ENCODE measurements at regions not wholly inside any gene's neighbourhood (a gene's known extent, or its start where the extent isn't known, plus 50 kb on each side); places are given as distances from the start of the nearest gene placed in this dataset.

DNA sequence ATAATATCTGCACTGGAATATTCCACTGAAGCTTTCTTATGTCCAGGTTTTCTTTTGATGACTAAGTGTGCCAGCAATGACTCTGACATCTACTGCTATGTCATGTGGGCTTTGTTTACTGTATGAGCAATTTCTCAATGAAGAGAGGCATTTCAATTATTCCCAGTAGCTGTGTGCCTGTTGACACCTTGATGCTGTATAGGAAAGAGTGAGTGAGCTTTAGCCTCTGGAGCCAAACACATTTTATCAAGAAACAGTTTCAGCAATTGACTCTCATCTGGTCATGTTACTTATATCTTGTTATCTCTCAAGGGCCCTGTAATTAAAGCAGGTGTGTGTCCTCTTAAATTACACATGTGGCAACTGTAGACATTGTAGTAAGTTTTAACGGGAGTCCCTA lies 493.2 kb upstream of the FANCL start:
- DNase-seq (ENCODE audit: extremely low spot score), result no peak
- TF ChIP-seq ZNF384 (IDR thresholded peaks at IDR 0.05) (no peak), LEF1 (IDR thresholded peaks at IDR 0.05; ENCODE audit: borderline replicate concordance) (no peak), SP1 (IDR thresholded peaks at IDR 0.05) (no peak), CTBP1 (IDR thresholded peaks at IDR 0.05; ENCODE audit: borderline replicate concordance) (no peak), FOXK2 (IDR thresholded peaks at IDR 0.05) (no peak), SUZ12 (IDR thresholded peaks at IDR 0.05) (no peak), BHLHE40 (IDR thresholded peaks at IDR 0.05; ENCODE audit: borderline replicate concordance) (no peak), HDGF (IDR thresholded peaks at IDR 0.05; ENCODE audit: borderline replicate concordance) (no peak), ELF4 (IDR thresholded peaks at IDR 0.05) (no peak), FOXA1 (IDR thresholded peaks at IDR 0.05) (no peak), FOXM1 (IDR thresholded peaks at IDR 0.05; ENCODE audit: borderline replicate concordance) (no peak), NFRKB (IDR thresholded peaks at IDR 0.05) (no peak), L3MBTL2 (conservative IDR thresholded peaks at IDR 0.05) (no peak), ARNT (IDR thresholded peaks at IDR 0.05) (no peak), TARDBP (IDR thresholded peaks at IDR 0.05) (no peak)
- TF ChIP-seq, protein P1, sequence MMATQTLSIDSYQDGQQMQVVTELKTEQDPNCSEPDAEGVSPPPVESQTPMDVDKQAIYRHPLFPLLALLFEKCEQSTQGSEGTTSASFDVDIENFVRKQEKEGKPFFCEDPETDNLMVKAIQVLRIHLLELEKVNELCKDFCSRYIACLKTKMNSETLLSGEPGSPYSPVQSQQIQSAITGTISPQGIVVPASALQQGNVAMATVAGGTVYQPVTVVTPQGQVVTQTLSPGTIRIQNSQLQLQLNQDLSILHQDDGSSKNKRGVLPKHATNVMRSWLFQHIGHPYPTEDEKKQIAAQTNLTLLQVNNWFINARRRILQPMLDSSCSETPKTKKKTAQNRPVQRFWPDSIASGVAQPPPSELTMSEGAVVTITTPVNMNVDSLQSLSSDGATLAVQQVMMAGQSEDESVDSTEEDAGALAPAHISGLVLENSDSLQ (IDR thresholded peaks at IDR 0.05), result no peak
- CTCF ChIA-PET, result interaction anchor here (0.5 kb wide), 1 partner anchor 162 kb away, joined by 3 read pairs; no protein-coding TSS in a partner anchor
- POLR2A ChIA-PET, result no interaction called here

DNA sequence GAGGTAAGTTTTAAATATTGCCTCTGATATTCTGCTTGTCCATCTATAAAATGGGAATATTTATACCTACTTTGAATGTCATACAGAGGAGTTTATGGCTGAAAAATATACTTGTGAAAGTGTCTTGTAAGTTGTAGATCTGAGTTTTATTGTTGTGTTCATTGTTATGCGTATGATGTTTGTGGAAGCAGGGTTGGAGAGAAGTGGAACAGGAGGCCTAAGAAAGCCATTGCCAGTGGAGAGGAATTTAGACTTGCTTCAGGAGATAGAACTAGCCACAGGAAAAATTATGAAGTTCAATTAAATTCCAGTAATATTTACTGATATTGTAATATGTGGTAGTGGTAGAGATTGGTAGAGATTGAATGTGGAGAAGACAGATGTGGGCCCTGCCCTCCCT lies 491.9 kb upstream of the FANCL start:
- no peak for DNase-seq (ENCODE audit: extremely low spot score)
- ChIA-PET POLR2A (no interaction called here), CTCF (no interaction called here)
- no peak for TF ChIP-seq NFRKB (IDR thresholded peaks at IDR 0.05)
- TF ChIP-seq, protein P1 (IDR thresholded peaks at IDR 0.05), result no peak
- no peak for TF ChIP-seq FOXA1 (IDR thresholded peaks at IDR 0.05)
- TF ChIP-seq ARNT (IDR thresholded peaks at IDR 0.05), result no peak
- TF ChIP-seq SUZ12 (IDR thresholded peaks at IDR 0.05), result no peak
- no peak for TF ChIP-seq SP1 (IDR thresholded peaks at IDR 0.05)
- TF ChIP-seq FOXM1 (IDR thresholded peaks at IDR 0.05; ENCODE audit: borderline replicate concordance), result no peak
- TF ChIP-seq FOXK2 (IDR thresholded peaks at IDR 0.05), result no peak
- no peak for TF ChIP-seq TARDBP (IDR thresholded peaks at IDR 0.05)

DNA sequence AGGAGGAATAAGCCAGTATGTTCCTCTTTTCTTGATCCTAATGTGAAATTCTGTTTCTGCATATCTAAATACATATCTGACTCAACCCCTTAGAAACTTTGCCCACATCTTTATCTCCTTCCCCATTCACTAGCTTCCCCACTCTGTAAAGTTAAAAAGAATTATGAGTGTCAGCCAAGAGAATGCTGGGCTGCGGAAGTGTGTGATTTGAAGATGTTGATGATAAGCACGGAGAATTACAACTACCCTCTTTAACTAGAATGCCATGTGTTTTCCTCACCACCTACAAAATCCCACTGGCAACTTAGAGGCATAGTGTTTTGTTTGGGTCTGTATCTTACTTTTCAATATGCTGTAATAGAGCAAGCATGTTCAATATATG lies 490.4 kb upstream of the FANCL start:
- ChIA-PET POLR2A (no interaction called here), CTCF (no interaction called here)
- TF ChIP-seq SUZ12 (IDR thresholded peaks at IDR 0.05) (no peak), FOXA1 (IDR thresholded peaks at IDR 0.05) (no peak), HDGF (IDR thresholded peaks at IDR 0.05; ENCODE audit: borderline replicate concordance) (no peak), TARDBP (IDR thresholded peaks at IDR 0.05) (no peak), CTBP1 (IDR thresholded peaks at IDR 0.05; ENCODE audit: borderline replicate concordance) (no peak), BHLHE40 (IDR thresholded peaks at IDR 0.05; ENCODE audit: borderline replicate concordance) (no peak), ELF4 (IDR thresholded peaks at IDR 0.05) (no peak), SP1 (IDR thresholded peaks at IDR 0.05) (no peak), LEF1 (IDR thresholded peaks at IDR 0.05; ENCODE audit: borderline replicate concordance) (no peak), NFRKB (IDR thresholded peaks at IDR 0.05) (no peak), FOXM1 (IDR thresholded peaks at IDR 0.05; ENCODE audit: borderline replicate concordance) (no peak), L3MBTL2 (conservative IDR thresholded peaks at IDR 0.05) (no peak), FOXK2 (IDR thresholded peaks at IDR 0.05) (no peak), ZNF384 (IDR thresholded peaks at IDR 0.05) (no peak)
- TF ChIP-seq, protein P1 (IDR thresholded peaks at IDR 0.05), result no peak
- no peak for DNase-seq (ENCODE audit: extremely low spot score)

GRCh38 chr2:58730764-58731487 lies 489.8 kb upstream of the FANCL start:
- POLR2A ChIA-PET, result no interaction called here
- no peak for DNase-seq (ENCODE audit: extremely low spot score)
- CTCF ChIA-PET, result no interaction called here
- TF ChIP-seq BHLHE40 (IDR thresholded peaks at IDR 0.05; ENCODE audit: borderline replicate concordance) (no peak), ARNT (IDR thresholded peaks at IDR 0.05) (no peak), FOXK2 (IDR thresholded peaks at IDR 0.05) (no peak), ZNF384 (IDR thresholded peaks at IDR 0.05) (no peak), FOXA1 (IDR thresholded peaks at IDR 0.05) (no peak), FOXM1 (IDR thresholded peaks at IDR 0.05; ENCODE audit: borderline replicate concordance) (no peak), ELF4 (IDR thresholded peaks at IDR 0.05) (no peak), SUZ12 (IDR thresholded peaks at IDR 0.05) (no peak)
- TF ChIP-seq, protein P1 (IDR thresholded peaks at IDR 0.05), result peak; percentile 19; the same call in 1 of the 2 replicates

- ChIA-PET CTCF (no interaction called here), POLR2A (no interaction called here)
- no peak for DNase-seq (ENCODE audit: extremely low spot score)
- no peak for TF ChIP-seq SP1 (IDR thresholded peaks at IDR 0.05)
- TF ChIP-seq NFRKB (IDR thresholded peaks at IDR 0.05), result no peak
Measured at GRCh38 chr2:58727981-58728656, 487.0 kb upstream of the FANCL start.

Data from HEK293T (cell line).